Left ventricle myocardium inferior (tissue), 1 donor: ENCODE measurements at regions not wholly inside any gene's neighbourhood (a gene's known extent, or its start where the extent isn't known, plus 50 kb on each side); places are given as distances from the start of the nearest gene placed in this dataset.

Experiments used
- DNase-seq: peaks from one replicate; pipeline ENCODE4 v3.0.0-alpha.2; 2020
- H3K27ac ChIP-seq: fragments of 200-600 bp; replicated peaks from 2 replicates; pipeline ENCODE4 v1.8.0; 2021
- H3K27me3 ChIP-seq: fragments of 200-600 bp; 2 replicates; pipeline ENCODE4 v1.8.0; 2021; ENCODE audit warnings: low read depth
- H3K36me3 ChIP-seq: fragments of 200-600 bp; 2 replicates; pipeline ENCODE4 v1.8.0; 2021
- H3K4me1 ChIP-seq: fragments of 200-600 bp; 2 replicates; pipeline ENCODE4 v1.8.0; 2021
- H3K4me3 ChIP-seq: fragments of 200-600 bp; 2 replicates; pipeline ENCODE4 v1.8.0; 2021; ENCODE audit warnings: mild to moderate bottlenecking, moderate library complexity
- H3K9me3 ChIP-seq: fragments of 200-600 bp; replicated peaks from 2 replicates; pipeline ENCODE4 v1.8.0; 2021
- intact Hi-C: fragments of 100-400 bp; cut with micrococcal nuclease; formaldehyde crosslinking; loops from one replicate; pipeline ENCODE4 v1.11.0; 2022
- TF ChIP-seq, protein P1 (sequence below): fragments of 200-600 bp; IDR thresholded peaks from 2 replicates; pipeline ENCODE4 v1.8.0; 2021; ENCODE audit warnings: antibody characterized with exemption, mild to moderate bottlenecking, borderline replicate concordance
- donor health status: DM: no; HTN: yes; CAD: no; lungs with severe emphysema.

- no peaks in the 10 kb centered on the region for H3K9me3 ChIP-seq
- no peaks in the 10 kb centered on the region for H3K27me3 ChIP-seq
- no peak for DNase-seq
- no peaks in the 10 kb centered on the region for H3K4me1 ChIP-seq
- H3K4me3 ChIP-seq: no peak overlapping the region
- TF ChIP-seq, protein P1, sequence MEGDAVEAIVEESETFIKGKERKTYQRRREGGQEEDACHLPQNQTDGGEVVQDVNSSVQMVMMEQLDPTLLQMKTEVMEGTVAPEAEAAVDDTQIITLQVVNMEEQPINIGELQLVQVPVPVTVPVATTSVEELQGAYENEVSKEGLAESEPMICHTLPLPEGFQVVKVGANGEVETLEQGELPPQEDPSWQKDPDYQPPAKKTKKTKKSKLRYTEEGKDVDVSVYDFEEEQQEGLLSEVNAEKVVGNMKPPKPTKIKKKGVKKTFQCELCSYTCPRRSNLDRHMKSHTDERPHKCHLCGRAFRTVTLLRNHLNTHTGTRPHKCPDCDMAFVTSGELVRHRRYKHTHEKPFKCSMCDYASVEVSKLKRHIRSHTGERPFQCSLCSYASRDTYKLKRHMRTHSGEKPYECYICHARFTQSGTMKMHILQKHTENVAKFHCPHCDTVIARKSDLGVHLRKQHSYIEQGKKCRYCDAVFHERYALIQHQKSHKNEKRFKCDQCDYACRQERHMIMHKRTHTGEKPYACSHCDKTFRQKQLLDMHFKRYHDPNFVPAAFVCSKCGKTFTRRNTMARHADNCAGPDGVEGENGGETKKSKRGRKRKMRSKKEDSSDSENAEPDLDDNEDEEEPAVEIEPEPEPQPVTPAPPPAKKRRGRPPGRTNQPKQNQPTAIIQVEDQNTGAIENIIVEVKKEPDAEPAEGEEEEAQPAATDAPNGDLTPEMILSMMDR: no peak
- H3K27ac ChIP-seq: no peak overlapping the region
- H3K36me3 ChIP-seq: no peaks in the 10 kb centered on the region
- intact Hi-C loops: no loop called here
Observed at GRCh38 chr4:126386512-126386911, 1071.8 kb downstream of the FAT4 start.

- no peak for DNase-seq
- TF ChIP-seq, protein P1: no peak
- intact Hi-C loops: no loop called here
- H3K36me3 ChIP-seq: no peaks in the 10 kb centered on the region
- no peaks in the 10 kb centered on the region for H3K4me1 ChIP-seq
- H3K9me3 ChIP-seq: no peaks in the 10 kb centered on the region
- H3K27me3 ChIP-seq: no peaks in the 10 kb centered on the region
- H3K4me3 ChIP-seq: no peak overlapping the region
- H3K27ac ChIP-seq: no peak overlapping the region
Observed at GRCh38 chr4:126395664-126396063, 1080.9 kb downstream of the FAT4 start.

DNA sequence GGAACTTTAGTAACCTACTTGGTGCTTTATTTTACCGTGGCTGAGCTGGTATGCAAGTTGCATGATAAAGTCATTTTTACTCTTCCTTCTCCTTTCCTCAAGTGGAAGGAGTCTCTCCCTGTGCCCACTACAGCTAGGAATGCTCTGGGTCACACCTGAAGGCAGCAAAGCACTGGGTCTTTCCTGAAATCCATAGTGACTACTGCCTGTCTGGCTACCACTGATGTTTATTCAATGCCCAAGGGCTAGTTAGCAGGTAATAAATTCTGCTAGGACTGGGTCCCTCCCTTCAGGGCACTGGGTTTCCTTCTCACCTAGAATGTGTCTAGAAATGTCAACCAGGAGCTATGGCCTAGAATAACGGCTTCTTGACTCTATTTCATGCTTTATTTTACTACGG lies 1081.4 kb downstream of the FAT4 start:
- Histone ChIP-seq H3K27me3 (no peaks in the 10 kb centered on the region), H3K4me1 (no peaks in the 10 kb centered on the region), H3K4me3 (no peak overlapping the region), H3K9me3 (no peaks in the 10 kb centered on the region), H3K36me3 (no peaks in the 10 kb centered on the region), H3K27ac (no peak overlapping the region)
- intact Hi-C loops: no loop called here
- TF ChIP-seq, protein P1: no peak
- DNase-seq: no peak

DNA sequence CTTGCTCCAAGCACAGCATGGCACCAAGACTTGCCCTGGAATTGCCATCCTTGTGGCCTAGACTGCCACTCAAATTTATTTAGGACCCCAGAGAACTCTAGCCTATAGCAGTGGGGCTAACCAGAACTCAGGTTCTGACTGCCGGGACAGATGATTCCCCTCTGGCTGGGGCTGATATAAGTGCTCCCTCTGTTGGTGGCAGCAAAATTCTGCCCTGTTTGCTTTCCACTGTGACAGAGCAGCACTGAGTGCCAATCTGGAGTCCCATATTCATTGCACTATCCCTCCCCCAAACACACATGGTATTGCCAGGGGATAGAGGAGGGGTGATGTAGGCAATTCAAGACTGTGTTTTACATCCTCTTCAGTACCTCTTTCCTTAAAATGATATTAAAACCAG lies 1081.9 kb downstream of the FAT4 start:
- intact Hi-C loops: no loop called here
- H3K4me1 ChIP-seq: no peaks in the 10 kb centered on the region

GRCh38 chr4:126404549-126404948 lies 1089.8 kb downstream of the FAT4 start:
- Histone ChIP-seq H3K9me3 (peaks cover 11% of the 10 kb centered on the region), H3K36me3 (no peaks in the 10 kb centered on the region), H3K27me3 (no peaks in the 10 kb centered on the region), H3K27ac (no peak overlapping the region), H3K4me1 (no peaks in the 10 kb centered on the region), H3K4me3 (no peak overlapping the region)
- DNase-seq: no peak
- intact Hi-C loops: no loop called here
- TF ChIP-seq, protein P1: no peak

More for the DNA sequence above, 1081.9 kb downstream of the FAT4 start:
- Histone ChIP-seq H3K36me3 (no peaks in the 10 kb centered on the region), H3K9me3 (no peaks in the 10 kb centered on the region), H3K27ac (no peak overlapping the region), H3K27me3 (no peaks in the 10 kb centered on the region), H3K4me3 (no peak overlapping the region)
- TF ChIP-seq, protein P1: no peak
- no peak for DNase-seq
